Tibial artery (tissue), 4 donors: ENCODE measurements at regions not wholly inside any gene's neighbourhood (a gene's known extent, or its start where the extent isn't known, plus 50 kb on each side); places are given as distances from the start of the nearest gene placed in this dataset.
"Not testable (repeated sequence)": the region's sequence is repeated elsewhere in the genome, so short reads cannot be mapped to it uniquely, and the experiment has no call there.

ENCODE experiments used
- DNase-seq, 2 donors: peaks; one replicate each; pipeline ENCODE4 v3.0.0-alpha.2; 2019
- H3K27ac ChIP-seq, 2 donors: fragments of 200-600 bp; sonication (generic) in 1 of 2; 1 replicate in 1 of 2; 2 replicates in 1 of 2; pipeline ENCODE4 v1.5.1; 2018 to 2019; ENCODE audit warnings: mild to moderate bottlenecking in 1 of 2
- H3K27me3 ChIP-seq, 2 donors: fragments of 200-600 bp; sonication (generic) in 1 of 2; one replicate each; pipeline versions ENCODE4 v1.5.1 to v1.6.0; 2016 to 2019
- H3K36me3 ChIP-seq, 3 donors: fragments of 200-600 bp; sonication (generic) in 2 of 3; one replicate each; pipeline ENCODE4 v1.5.1; 2016 to 2019; ENCODE audit warnings: mild to moderate bottlenecking in 2 of 3
- H3K4me1 ChIP-seq, 4 donors: fragments of 200-600 bp; sonication (generic) in 2 of 4; 1 replicate in 3 of 4; 2 replicates in 1 of 4; pipeline ENCODE4 v1.5.1; 2016 to 2019
- H3K4me3 ChIP-seq, 2 donors: fragments of 200-600 bp; sonication (generic) in 1 of 2; 1 replicate in 1 of 2; 2 replicates in 1 of 2; pipeline ENCODE4 v1.5.1; 2018 to 2019; ENCODE audit warnings: mild to moderate bottlenecking in 2 of 2
- H3K9me3 ChIP-seq, 3 donors: fragments of 200-600 bp; sonication (generic) in 1 of 3; one replicate each; pipeline ENCODE4 v1.5.1; 2016 to 2019
- intact Hi-C: fragments of 100-400 bp; cut with DNase I; formaldehyde crosslinking; loops from one replicate; pipeline ENCODE4 v1.15.0; 2023; ENCODE audit warnings: low total_unique reads
- TF ChIP-seq, protein P1 (sequence below), 2 experiments: fragments of 200-600 bp in 1 of 2; fragments of 450-650 bp in 1 of 2; IDR thresholded peaks; one replicate each; pipeline ENCODE4 v1.5.1; 2017 to 2019; ENCODE audit warnings: antibody characterized with exemption in 2 of 2, mild to moderate bottlenecking in 1 of 2, moderate library complexity in 1 of 2

GRCh38 chr20:40880063-40880728 lies 148.4 kb upstream of the TOP1 start:
- H3K27me3 ChIP-seq: no peaks in the 10 kb centered on the region
- no peak for DNase-seq
- H3K9me3 ChIP-seq: peaks cover 0 to 9% (median 4%) of the 10 kb centered on the region in 3 donors
- no peaks in the 10 kb centered on the region for H3K36me3 ChIP-seq
- H3K4me1 ChIP-seq: peaks cover 0 to 3% (median 0%) of the 10 kb centered on the region in 4 donors
- intact Hi-C loops: no loop called here
- no peak overlapping the region for H3K27ac ChIP-seq
- no peak overlapping the region for H3K4me3 ChIP-seq
- TF ChIP-seq, protein P1, sequence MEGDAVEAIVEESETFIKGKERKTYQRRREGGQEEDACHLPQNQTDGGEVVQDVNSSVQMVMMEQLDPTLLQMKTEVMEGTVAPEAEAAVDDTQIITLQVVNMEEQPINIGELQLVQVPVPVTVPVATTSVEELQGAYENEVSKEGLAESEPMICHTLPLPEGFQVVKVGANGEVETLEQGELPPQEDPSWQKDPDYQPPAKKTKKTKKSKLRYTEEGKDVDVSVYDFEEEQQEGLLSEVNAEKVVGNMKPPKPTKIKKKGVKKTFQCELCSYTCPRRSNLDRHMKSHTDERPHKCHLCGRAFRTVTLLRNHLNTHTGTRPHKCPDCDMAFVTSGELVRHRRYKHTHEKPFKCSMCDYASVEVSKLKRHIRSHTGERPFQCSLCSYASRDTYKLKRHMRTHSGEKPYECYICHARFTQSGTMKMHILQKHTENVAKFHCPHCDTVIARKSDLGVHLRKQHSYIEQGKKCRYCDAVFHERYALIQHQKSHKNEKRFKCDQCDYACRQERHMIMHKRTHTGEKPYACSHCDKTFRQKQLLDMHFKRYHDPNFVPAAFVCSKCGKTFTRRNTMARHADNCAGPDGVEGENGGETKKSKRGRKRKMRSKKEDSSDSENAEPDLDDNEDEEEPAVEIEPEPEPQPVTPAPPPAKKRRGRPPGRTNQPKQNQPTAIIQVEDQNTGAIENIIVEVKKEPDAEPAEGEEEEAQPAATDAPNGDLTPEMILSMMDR (IDR thresholded peaks at IDR 0.05): no peak

DNA sequence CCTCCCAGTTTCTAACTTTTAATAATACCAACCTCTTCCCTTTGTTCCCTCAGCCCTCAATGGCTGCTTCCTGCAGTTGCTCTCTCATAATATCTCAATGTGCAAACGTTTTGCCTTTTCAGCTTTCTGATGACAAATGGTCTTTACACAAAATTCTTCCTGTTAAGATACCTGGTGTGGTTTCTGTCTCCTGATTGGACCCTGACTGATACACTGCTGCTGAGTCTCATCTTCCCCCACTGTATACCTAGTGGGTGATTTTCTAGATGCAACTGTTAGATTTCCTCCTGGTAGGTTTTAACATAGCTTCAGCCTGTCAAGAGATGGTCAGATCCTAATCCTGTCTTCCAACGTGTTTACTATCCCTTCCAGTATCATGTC lies 147.9 kb upstream of the TOP1 start:
- intact Hi-C loops: no loop called here
- H3K4me3 ChIP-seq: no peak overlapping the region
- peaks cover 0 to 3% (median 0%) of the 10 kb centered on the region in 4 donors for H3K4me1 ChIP-seq
- H3K27me3 ChIP-seq: no peaks in the 10 kb centered on the region
- H3K9me3 ChIP-seq: peaks cover 0 to 9% (median 4%) of the 10 kb centered on the region in 3 donors
- DNase-seq: no peak
- TF ChIP-seq, protein P1 (IDR thresholded peaks at IDR 0.05): no peak
- H3K27ac ChIP-seq: no peak overlapping the region
- H3K36me3 ChIP-seq: no peaks in the 10 kb centered on the region

DNA sequence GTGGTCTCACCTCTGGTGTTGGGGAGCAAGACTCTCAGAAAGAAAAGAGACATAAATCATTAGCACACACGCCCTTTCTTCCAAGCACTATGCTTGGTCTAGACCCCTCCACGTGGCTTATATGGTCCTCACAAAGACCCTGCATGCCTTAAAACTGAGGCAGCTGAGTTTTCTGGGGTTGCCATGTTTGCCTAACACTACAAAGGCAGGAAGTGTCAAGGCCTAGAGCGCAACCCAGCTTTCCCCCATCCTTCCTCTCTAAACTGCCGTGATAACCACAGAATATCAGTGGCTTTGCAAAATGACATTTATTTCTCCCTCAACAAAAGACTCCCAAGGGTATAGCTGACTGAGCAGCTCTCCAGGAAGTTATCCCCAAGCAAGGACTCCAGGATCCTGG lies 146.5 kb upstream of the TOP1 start:
- no peak for DNase-seq
- no peak overlapping the region for H3K27ac ChIP-seq
- H3K9me3 ChIP-seq: peaks cover 0 to 9% (median 4%) of the 10 kb centered on the region in 3 donors
- peaks cover 0 to 3% of the 10 kb centered on the region in 2 donors for H3K27me3 ChIP-seq
- intact Hi-C loops: no loop called here
- H3K4me1 ChIP-seq: peaks cover 0 to 3% (median 0%) of the 10 kb centered on the region in 4 donors
- H3K36me3 ChIP-seq: no peaks in the 10 kb centered on the region
- TF ChIP-seq, protein P1 (IDR thresholded peaks at IDR 0.05): no peak
- no peak overlapping the region for H3K4me3 ChIP-seq

DNA sequence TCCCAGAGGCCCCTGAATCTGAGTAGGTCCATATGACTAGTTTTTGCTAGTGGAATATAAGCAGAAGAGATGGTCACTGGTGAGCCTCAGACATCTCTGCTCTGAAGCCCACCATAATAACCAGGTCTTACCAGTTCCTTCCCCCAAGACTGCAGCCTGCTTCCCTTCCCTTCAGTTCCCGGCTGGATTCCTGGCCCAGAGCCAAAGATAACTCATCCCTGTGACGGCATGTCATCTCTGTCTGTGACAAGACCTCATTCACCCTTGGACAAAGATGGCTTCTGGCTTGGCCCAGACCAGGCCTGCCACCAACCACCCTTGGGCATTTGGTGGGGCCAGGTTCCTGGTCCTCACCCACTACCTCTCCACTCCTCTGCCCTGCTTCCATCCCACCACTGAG lies 145.5 kb upstream of the TOP1 start:
- Histone ChIP-seq H3K9me3 (peaks cover 0 to 9% (median 4%) of the 10 kb centered on the region in 3 donors), H3K4me1 (peaks cover 0 to 3% (median 0%) of the 10 kb centered on the region in 4 donors), H3K27me3 (peaks cover 0 to 3% of the 10 kb centered on the region in 2 donors), H3K4me3 (no peak overlapping the region), H3K36me3 (no peaks in the 10 kb centered on the region), H3K27ac (no peak overlapping the region)
- intact Hi-C loops: no loop called here
- no peak for DNase-seq
- TF ChIP-seq, protein P1 (IDR thresholded peaks at IDR 0.05): no peak

DNA sequence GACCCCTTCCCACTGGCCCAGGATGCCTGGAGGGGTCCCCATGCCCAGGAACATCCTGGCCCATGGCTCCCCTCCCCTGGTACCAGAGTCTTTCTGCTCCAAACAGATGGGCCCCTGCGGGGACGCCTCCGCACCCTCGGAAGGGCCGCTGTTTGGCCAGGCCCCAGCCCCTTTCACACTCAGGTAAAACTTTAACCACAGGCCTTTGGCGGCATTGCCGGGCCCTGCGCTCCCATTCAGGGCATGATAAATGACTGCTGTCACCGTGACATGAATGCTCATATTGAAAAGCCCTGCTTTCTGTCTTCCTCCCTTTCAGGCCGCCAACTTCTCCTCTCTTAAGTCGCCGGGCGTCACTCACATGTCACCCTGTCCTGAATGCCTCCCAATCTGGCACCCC lies 141.5 kb upstream of the TOP1 start:
- no peak for DNase-seq
- TF ChIP-seq, protein P1 (IDR thresholded peaks at IDR 0.05): no peak
- H3K4me1 ChIP-seq: no peaks in the 10 kb centered on the region

DNA sequence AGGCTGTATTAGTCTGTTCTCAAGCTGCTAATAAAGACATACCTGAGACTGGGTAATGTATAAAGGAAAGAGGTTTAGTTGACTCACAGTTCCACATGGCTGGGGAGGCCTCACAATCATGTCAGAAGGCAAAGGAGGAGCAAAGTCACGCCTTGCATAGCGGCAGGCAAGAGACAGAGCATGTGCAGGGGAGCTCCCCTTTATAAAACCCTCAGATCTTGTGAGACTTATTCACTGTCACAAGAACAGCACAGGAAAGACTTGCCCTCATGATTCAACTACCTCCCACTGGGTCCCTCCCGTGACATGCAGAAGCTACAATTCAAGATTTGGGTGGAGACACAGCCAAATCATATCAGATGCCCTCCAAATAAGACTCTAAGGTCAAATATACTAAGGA lies 139.4 kb upstream of the TOP1 start:
- DNase-seq, H3K36me3 ChIP-seq, H3K9me3 ChIP-seq: not testable (repeated sequence)

More for the DNA sequence above, 141.5 kb upstream of the TOP1 start:
- no peak overlapping the region for H3K27ac ChIP-seq
- H3K27me3 ChIP-seq: peaks cover 0 to 3% of the 10 kb centered on the region in 2 donors
- intact Hi-C loops: no loop called here
- no peak overlapping the region for H3K4me3 ChIP-seq
- H3K9me3 ChIP-seq: no peaks in the 10 kb centered on the region
- H3K36me3 ChIP-seq: no peaks in the 10 kb centered on the region

More for the DNA sequence above, 139.4 kb upstream of the TOP1 start:
- intact Hi-C loops, H3K4me3 ChIP-seq, H3K4me1 ChIP-seq, H3K27ac ChIP-seq, H3K27me3 ChIP-seq: not testable (repeated sequence)
